Neutrophil (primary cell): ENCODE measurements at regions not wholly inside any gene's neighbourhood (a gene's known extent, or its start where the extent isn't known, plus 50 kb on each side); places are given as distances from the start of the nearest gene placed in this dataset.

Source experiments
- H3K27ac ChIP-seq: fragments of 200-600 bp; sonication (generic); 2 replicates; pipeline ENCODE4 v1.5.1; 2016; ENCODE audit warnings: mild to moderate bottlenecking, moderate library complexity
- H3K27me3 ChIP-seq: fragments of 200-600 bp; sonication (generic); 2 replicates; pipeline ENCODE4 v1.6.0; 2016; ENCODE audit warnings: mild to moderate bottlenecking
- H3K36me3 ChIP-seq: fragments of 200-600 bp; sonication (generic); 2 replicates; pipeline ENCODE4 v1.5.1; 2017
- H3K4me1 ChIP-seq, 2 experiments: fragments of 200-600 bp in 1 of 2; sonication (generic) in 1 of 2; 1 replicate in 1 of 2; 2 replicates in 1 of 2; pipeline versions ENCODE4 v1.5.1 to v1.6.1; 2013 to 2016; ENCODE audit warnings: low read depth in 1 of 2, low read length in 1 of 2, mild to moderate bottlenecking in 1 of 2, moderate library complexity in 1 of 2; ENCODE audit not compliant: control insufficient read depth in 1 of 2, insufficient read depth in 1 of 2
- H3K4me3 ChIP-seq, 2 experiments: fragments of 200-600 bp in 1 of 2; sonication (generic) in 1 of 2; 1 replicate in 1 of 2; 2 replicates in 1 of 2; pipeline ENCODE4 v1.5.1; 2013 to 2016; ENCODE audit warnings: low read depth in 1 of 2, low read length in 1 of 2, mild to moderate bottlenecking in 1 of 2, moderate library complexity in 1 of 2
- H3K9me3 ChIP-seq: fragments of 200-600 bp; sonication (generic); 2 replicates; pipeline ENCODE4 v1.5.1; 2016
- TF ChIP-seq, protein P1 (sequence below): fragments of 200-600 bp; sonication (generic); IDR thresholded peaks from 2 replicates; pipeline ENCODE4 v1.5.1; 2016; ENCODE audit warnings: antibody characterized with exemption

DNA sequence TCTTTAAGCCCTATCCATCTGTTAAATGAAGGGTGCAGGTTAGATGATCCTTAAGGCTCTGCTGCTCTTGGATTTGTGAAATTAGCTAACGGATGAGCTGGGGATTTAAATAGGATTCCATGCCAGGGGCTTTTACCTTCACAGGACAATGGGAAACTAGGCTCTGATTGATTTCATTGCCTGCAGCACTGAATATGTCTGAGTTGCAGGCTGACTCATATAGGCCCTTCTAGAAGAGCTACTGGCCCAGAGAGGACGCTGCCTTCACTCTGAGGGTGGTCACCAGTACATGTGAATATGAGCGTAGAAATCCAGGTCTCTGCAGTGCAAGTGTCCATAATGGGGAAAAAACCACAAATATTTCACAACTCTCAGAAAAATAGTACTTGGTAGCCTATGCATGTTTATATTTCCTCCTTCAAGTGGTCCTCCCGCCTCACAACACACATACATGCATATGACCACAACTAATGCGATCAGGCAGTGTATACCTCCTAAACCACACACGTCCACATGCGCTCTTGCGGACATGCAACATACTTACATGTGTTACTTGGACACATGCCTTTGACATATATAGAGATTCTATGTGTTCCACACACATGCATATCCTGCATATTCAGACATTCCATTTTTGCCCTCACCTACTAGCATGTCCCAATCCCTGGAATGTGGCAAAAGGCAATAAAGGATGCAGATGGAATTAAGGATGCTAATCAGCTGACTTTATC is 233.8 kb upstream of the JUN start:
- no peak overlapping the region for H3K4me3 ChIP-seq
- H3K27me3 ChIP-seq: peaks cover 11% of the 10 kb centered on the region
- H3K4me1 ChIP-seq: no peaks in the 10 kb centered on the region
- no peaks in the 10 kb centered on the region for H3K9me3 ChIP-seq
- H3K27ac ChIP-seq: no peak overlapping the region
- TF ChIP-seq, protein P1, sequence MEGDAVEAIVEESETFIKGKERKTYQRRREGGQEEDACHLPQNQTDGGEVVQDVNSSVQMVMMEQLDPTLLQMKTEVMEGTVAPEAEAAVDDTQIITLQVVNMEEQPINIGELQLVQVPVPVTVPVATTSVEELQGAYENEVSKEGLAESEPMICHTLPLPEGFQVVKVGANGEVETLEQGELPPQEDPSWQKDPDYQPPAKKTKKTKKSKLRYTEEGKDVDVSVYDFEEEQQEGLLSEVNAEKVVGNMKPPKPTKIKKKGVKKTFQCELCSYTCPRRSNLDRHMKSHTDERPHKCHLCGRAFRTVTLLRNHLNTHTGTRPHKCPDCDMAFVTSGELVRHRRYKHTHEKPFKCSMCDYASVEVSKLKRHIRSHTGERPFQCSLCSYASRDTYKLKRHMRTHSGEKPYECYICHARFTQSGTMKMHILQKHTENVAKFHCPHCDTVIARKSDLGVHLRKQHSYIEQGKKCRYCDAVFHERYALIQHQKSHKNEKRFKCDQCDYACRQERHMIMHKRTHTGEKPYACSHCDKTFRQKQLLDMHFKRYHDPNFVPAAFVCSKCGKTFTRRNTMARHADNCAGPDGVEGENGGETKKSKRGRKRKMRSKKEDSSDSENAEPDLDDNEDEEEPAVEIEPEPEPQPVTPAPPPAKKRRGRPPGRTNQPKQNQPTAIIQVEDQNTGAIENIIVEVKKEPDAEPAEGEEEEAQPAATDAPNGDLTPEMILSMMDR: no peak
- H3K36me3 ChIP-seq: no peaks in the 10 kb centered on the region

DNA sequence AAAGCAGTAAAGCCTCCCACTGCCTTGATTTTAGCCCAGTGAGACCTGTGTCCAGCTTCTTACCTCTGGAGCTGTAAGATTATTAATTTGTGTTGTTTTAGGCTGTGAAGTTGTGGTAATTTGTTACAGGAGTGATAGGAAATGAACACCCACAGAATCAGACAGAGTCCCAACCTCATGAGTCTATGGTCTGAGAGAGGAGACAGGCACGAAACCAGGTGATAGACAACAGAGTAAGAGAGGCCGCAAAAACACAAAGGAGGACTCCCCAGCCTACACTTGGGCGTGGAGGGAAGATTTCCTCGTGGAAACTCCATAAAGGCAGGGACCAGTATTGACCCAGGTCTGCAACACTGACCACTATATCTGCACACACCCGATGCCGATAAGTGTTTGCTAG is 234.6 kb upstream of the JUN start:
- TF ChIP-seq, protein P1: no peak

DNA sequence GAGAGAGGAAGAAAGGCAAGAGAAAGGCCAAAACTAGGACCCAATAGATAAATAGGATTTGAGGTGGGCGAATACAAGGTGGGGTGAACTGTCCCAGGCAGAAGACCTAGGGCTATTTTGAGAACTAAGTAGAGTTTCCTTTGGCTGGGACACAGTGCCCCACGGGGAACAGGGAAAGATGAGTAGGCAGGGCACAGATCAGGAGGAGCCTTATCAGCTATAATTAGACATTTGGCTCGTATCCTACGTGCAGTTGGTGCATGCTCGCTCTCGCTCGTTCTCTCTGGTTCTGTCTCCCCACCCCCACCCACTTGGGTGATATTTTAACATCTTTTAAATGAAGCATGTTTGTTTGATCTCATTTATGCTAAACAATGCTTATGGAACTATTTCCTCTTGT is 235.0 kb upstream of the JUN start:
- Histone ChIP-seq H3K36me3 (no peaks in the 10 kb centered on the region), H3K4me1 (no peaks in the 10 kb centered on the region), H3K9me3 (no peaks in the 10 kb centered on the region), H3K27me3 (no peaks in the 10 kb centered on the region), H3K27ac (no peak overlapping the region), H3K4me3 (no peak overlapping the region)
- TF ChIP-seq, protein P1: no peak

More for the DNA sequence above, 234.6 kb upstream of the JUN start:
- peaks cover 3% of the 10 kb centered on the region for H3K27me3 ChIP-seq
- H3K27ac ChIP-seq: no peak overlapping the region
- no peaks in the 10 kb centered on the region for H3K9me3 ChIP-seq
- no peaks in the 10 kb centered on the region for H3K36me3 ChIP-seq
- H3K4me1 ChIP-seq: no peaks in the 10 kb centered on the region
- H3K4me3 ChIP-seq: no peak overlapping the region

DNA sequence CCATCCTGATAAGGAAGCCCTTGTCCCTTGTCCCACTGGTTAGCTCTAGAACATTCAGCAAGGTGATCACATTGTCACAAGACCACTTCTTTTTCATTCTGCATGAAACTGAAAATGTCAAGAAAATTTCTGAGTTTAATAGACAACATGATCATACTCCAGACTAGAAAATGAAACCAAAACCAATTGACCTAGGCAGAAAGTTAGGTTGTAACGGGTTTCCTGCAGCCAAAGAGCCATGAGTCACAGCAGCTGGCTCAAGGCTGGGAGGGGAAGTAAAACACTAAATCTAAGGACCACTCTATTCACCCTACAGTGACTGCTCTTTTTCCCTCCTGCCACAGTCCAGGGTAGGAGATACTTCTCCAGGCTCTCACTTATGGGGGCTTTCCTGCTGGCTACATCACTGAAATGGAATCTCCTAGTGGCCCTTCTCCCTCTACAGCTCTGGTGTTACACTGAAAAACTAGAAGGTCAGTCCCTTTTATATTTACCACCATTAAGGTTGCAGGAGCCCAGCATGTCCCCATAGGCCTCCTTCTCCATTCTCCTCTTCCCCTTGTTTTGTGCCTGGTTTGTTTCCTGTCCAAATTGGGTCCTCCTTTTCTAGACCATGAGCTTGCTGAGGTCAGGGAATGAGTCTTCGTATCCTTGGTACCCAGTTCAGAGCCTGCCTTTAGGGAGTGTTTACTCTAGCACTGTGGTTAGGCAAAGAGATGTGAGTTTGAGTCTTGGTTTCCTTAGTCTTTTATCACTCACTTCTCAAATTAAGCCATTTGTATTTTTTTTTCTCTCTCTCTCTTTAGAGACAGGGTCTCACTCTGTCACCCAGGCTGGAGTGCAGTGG is 236.5 kb upstream of the JUN start:
- Histone ChIP-seq H3K36me3 (no peaks in the 10 kb centered on the region), H3K27me3 (no peaks in the 10 kb centered on the region), H3K27ac (no peak overlapping the region), H3K9me3 (no peaks in the 10 kb centered on the region), H3K4me3 (no peak overlapping the region), H3K4me1 (no peaks in the 10 kb centered on the region)
- TF ChIP-seq, protein P1: no peak

DNA sequence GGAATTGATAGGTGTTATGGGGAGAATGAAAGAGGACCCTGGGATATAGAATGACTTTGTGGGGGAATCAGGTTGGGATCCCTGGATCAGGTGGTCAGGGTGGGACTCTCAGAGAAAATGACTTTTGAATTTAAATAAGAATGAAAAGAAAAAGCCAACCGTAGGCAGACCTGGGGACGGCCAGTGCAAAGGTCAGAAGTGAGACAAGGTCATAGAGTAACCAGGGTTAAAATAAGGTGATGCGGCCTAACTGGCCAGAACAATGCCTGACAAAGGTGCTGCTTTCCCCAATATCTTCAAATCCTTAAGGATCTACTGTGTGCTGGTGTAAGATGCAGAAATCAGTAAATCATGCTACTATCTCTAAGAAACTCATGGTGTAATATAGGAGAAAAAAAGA is 238.4 kb upstream of the JUN start:
- no peaks in the 10 kb centered on the region for H3K27me3 ChIP-seq
- H3K4me1 ChIP-seq: no peaks in the 10 kb centered on the region
- no peaks in the 10 kb centered on the region for H3K9me3 ChIP-seq
- H3K27ac ChIP-seq: no peak overlapping the region
- no peak overlapping the region for H3K4me3 ChIP-seq
- no peaks in the 10 kb centered on the region for H3K36me3 ChIP-seq
- TF ChIP-seq, protein P1: no peak
